GM18505 (cell line): ENCODE measurements at regions not wholly inside any gene's neighbourhood (a gene's known extent, or its start where the extent isn't known, plus 50 kb on each side); places are given as distances from the start of the nearest gene placed in this dataset.
"Not testable (repeated sequence)": the region's sequence is repeated elsewhere in the genome, so short reads cannot be mapped to it uniquely, and the experiment has no call there.

Source experiments
- ATAC-seq: cut with Tn5 transposase; IDR thresholded peaks from one replicate; pipeline ENCODE4 v1.9.1; 2021; ENCODE audit not compliant: unreplicated experiment
- POLR2A ChIP-seq: IDR thresholded peaks from 4 replicates; pipeline ENCODE4 v1.6.1; 2011; ENCODE audit warnings: borderline replicate concordance; ENCODE audit not compliant: insufficient read depth, insufficient read length; ENCODE audit errors: extremely low read depth

DNA sequence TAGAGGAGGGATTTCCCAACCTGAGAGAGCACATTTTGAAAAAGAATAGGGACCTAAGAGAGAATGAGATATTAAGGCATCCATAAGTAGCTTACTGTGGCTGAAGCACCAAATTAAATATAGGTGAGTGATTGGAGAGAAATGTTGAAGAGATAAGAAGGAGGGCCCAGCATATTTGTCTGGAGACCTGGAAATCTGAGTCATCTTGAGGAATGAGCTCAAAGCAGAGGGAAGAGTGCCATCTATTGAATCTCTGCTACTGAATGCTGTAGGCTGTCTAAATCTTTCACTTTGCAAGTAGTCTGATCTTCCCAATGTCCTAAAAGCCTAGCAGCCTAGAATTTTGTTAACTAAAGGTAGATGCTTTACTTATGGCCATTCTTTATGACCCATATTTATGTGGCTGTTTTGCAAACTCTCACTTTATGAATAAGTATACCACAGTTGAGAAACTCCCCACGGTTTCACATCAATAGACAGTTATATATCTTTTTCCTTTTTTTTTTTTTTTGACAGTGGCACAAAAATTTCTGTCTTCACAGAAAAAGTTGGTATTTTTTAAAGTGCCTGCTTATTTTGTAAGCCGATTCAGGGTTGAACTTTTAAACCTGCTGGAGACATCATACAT is 2093.5 kb downstream of the LRRC4C start:
- no peak for ATAC-seq
- no peak for TF ChIP-seq POLR2A

DNA sequence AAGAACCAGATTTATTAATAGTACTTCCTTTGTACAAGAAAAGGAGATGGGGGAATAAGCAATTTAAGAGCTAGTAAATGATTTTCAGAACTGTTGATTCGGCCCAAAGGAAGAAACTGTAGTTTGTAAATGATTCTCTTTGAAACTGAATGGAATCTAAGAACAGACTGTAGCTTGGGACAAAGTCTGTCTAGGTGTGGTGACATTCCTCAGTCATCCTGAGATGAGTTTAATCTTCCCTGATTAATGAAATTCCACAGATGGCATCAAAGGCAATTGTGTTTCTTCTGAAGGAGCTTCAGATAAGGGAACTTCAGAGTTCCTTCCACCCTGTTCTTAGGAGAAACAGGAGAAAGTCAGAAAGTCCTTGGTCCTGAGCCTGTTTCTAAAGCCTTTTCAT is 2095.9 kb downstream of the LRRC4C start:
- TF ChIP-seq POLR2A: no peak
- ATAC-seq: no peak

DNA sequence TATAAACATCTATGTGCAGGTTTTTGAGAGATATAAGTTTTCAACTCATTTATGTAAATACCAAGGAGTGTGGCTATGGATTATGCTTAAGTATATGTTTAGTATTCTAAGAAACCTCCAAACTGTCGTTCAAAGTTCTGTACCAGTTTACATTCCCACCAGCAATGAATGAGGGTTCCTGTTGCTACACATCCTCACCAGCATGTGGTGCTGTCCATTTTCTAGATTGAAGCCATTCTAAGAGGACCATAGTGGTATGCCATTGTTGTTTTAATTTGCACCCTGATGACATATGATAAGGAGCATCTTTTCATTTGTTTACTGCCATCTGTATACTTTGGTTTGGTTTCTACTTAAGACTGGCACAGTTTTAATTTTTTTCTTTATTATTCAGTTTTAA is 2097.9 kb downstream of the LRRC4C start:
- no peak for ATAC-seq
- no peak for TF ChIP-seq POLR2A

DNA sequence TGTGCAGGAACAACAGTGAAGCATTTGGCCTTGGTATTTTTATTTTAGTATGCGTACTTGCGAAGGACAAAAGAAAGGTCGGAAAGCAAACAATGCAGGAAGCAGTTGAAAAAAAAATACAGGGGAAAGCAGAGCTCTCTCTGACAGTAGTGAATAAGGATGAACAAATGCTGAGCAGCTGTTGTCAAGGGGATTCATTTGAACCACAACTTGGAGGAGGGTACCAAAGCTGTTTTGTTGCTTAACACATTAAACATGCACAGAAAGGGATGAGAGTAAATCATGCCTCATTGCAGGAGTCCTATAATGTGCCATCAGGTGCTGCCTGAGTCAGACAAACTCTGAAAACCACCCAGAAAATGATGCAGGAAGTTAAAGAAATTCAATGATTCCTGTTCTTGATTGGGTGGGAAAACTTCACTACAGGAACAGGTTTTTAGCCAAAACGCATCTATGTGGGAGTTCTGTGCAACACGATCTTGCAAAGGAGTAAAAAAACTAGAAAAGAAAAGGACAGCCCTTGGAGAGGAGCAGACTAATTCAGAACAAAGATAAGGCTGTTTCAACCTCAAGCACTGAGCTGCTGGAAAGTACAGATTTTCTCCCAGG is 2113.5 kb downstream of the LRRC4C start:
- ATAC-seq: no peak
- no peak for TF ChIP-seq POLR2A

DNA sequence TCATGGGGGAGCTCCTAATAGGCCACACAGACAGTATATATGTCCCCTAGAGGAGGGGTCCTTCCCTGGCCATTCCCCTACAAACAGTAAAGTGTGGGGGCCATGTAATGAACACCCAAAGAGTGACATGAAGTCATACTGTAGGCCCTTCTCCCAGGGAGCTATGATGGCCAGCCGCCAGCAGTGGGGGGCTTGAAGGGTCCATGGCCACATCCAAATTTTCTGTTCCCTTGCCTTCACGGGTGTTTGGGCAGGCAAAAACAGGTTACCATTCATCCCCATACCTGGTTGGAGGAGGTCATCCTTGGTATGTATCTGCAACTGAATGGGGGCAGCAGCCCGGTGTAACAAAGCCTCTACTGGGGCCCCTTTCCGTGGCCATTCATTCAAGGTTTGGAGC is 2118.0 kb downstream of the LRRC4C start:
- no peak for ATAC-seq
- no peak for TF ChIP-seq POLR2A

DNA sequence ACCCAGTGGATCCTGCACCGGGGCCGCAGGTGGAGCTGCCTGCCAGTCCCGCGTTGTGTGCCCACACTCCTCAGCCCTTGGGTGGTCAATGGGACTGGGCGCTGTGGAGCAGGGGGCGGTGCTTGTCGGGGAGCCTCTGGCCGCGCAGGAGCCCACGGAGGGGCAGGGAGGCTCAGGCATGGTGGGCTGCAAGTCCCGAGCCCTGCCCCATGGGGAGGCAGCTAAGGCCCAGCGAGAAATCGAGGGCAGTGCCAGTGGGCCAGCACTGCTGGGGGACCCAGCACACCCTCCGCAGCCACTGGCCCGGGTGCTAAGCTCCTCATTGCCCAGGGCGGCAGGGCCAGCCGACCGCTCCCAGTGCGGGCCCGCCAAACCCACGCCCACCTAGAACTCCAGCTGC is 2126.4 kb downstream of the LRRC4C start:
- ATAC-seq: not testable (repeated sequence)

DNA sequence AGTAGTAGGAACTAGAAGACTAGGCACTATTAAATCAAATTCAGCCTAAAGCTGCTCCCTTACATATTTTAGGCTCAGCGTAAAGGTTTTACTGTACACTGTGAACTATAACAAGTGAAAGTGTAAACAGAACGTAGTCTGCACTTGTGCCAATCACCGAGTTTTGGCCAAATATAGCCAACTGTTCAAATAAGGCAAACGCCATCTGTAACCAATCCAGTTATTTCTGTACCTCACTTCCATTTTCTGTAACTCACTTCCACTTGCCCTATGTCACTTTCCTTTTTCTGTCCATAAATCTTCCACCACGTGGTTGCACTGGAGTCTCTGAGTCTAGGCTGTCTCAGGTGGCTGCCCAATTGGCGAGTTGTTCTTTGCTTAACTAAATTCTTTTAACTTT is 2132.2 kb downstream of the LRRC4C start:
- ATAC-seq: no peak
- no peak for TF ChIP-seq POLR2A

DNA sequence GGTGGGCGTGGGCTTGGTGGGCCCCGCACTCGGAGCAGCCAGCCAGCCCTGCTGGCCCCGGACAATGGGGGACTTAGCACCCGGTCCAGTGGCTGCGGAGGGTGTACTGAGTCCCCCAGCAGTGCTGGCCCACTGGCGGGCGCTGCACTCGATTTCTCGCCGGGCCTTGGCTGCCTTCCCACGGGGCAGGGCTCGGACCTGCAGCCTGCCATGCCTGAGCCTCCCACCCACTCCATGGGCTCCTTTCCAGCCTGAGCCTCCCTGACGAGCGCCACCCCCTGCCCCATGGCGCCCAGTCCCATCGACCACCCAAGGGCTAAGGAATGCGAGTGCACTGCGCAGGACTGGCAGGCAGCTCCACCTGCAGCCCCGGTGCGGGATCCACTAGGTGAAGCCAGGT is 2147.6 kb downstream of the LRRC4C start:
- not testable (repeated sequence) for ATAC-seq

DNA sequence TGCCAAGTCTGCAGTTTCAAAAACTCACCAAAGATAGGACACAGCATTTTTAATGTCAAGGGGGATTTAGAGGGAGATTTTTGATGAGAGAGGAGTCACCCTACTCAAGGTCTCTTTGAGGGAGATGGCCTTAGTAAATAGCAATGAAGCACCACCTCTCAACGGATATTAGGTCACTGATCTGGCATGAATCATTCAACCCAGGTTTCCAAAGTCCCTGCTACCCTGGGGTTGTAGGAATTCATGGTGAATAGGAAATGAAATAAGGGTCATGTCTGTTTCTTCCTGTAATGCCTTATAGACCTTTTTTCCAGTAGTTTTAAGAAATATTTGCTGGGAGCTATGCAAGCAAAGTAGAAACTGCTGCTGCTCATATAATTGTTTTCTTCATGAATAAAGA is 2154.9 kb downstream of the LRRC4C start:
- ATAC-seq: no peak
- TF ChIP-seq POLR2A: no peak

DNA sequence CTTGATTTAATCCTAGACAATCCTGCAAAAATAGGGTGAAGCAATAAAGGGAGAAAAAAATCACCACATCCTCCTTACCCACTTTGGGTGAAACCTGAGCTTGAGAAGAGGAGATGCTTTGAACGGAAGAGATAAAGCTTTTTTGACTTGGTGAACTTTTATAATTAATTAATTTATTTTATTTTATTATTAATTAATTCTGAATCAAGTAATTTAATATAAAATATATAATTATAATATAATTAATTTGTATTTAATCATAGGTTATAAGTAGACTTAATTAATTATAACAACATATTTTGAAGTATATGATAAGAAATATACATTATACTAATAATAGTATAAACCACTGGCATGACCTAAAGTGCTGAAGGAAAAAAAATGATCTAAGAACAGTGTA is 2164.8 kb downstream of the LRRC4C start:
- TF ChIP-seq POLR2A: no peak
- no peak for ATAC-seq

DNA sequence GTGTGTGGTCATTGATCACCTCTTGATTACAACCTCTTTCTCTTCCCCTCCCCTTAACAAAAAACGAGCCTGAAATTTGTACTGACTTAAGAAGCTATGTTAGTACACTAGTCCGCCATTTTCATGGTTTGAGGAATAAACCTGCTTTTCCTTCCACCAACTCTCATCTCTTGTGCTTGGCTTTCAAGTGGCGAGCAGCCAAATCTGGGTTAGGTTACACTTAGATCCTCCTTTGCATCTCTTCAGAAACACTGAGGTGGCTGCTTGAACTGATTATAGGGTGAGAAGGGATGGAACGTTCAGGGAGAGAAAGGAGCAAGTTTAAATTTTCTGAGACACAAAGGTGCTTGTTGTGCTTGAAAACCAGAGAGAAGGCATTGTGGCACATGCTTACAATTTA is 2171.4 kb downstream of the LRRC4C start:
- no peak for ATAC-seq

DNA sequence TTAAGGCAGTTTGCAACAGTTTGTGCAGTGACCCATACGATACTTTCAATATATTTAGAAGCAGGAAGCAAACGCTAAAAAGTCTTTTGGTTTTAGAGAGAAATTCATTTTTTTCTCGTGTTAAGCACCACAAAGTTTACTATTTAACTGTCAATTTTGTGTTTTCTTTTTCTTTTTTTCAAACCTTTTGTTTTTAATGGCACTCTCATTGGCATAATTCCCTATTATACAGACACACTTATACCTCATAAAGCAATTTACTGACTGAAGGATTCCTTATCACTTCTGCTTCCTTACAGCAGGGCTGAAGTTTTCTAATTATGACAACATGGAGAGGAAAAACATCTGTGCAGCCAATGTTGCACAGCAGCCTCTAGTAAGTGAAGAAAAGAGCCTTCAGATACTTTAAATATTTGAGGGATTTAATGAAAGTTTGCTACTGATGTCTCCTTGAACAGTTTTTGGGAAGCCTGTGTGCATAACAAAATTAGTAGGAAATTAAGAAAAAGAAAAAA is 2191.2 kb downstream of the LRRC4C start:
- no peak for TF ChIP-seq POLR2A
- no peak for ATAC-seq

More for the DNA sequence above, 2171.4 kb downstream of the LRRC4C start:
- TF ChIP-seq POLR2A: no peak

DNA sequence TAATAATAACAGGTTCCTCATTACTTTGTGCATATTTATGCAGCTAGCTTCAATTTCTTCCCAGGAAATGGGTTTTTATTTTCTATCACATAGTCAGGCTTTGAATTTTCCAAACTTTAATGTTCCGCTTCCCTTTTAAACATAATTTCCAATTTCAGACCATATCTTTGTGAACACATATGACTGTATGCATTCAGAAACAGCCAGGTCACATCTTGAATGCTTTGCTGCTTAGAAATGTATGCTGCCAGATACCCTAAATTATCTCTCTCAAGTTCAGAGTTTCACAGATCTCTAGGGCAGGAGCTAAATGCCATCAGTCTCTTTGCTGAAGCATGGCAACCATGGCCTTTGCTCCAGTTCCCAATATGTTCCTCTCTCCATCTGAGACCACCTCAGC is 2203.8 kb downstream of the LRRC4C start:
- no peak for ATAC-seq

DNA sequence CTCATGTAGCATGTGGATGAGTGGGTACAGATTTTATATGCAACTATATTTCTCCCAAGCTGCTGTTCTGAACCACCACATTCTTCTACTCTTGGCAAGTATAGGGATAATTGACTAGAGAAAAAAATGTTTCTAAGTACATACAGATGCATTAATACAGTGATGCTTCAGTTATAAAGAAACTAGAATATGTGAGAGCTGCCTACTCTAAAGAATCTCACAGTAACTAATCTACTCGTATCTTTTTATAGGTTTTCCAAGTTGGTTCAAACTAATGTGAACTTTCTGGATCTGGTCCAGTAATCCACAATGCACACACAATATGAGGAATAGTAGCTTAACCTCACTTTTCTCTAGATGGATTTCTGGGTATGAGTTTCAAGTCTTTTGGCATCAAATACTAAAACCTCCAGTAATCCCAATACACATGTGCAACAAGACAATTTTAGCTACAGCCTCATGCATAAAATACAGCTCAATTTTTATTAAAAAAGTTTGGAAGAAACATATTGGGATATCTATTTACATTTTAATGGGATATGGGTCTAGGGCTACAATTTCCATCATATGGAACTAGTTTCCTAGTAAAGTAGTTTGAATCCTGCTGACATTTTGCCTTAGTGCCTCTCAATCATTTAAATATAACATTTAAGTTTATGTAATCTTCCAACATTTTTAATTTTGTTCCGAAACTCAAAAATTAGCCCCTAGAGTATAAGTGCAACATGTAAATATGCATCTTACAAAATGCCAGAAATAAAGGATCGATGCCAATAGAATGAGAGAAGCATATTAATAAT is 2209.7 kb downstream of the LRRC4C start:
- no peak for TF ChIP-seq POLR2A
- ATAC-seq: no peak

More for the DNA sequence above, 2203.8 kb downstream of the LRRC4C start:
- TF ChIP-seq POLR2A: no peak
